ENCODE measurements at regions not wholly inside any gene's neighbourhood (a gene's known extent, or its start where the extent isn't known, plus 50 kb on each side); places are given as distances from the start of the nearest gene placed in this dataset.

GRCh38 chr4:123116412-123116811 is 194.0 kb upstream of the NUDT6 start:
- H3K4me1 Mint-ChIP-seq (ENCODE audit: low read depth) = no peaks in the 10 kb centered on the region
- no peak overlapping the region for H3K4me3 Mint-ChIP-seq
- H3K27me3 Mint-ChIP-seq = no peaks in the 10 kb centered on the region

DNA sequence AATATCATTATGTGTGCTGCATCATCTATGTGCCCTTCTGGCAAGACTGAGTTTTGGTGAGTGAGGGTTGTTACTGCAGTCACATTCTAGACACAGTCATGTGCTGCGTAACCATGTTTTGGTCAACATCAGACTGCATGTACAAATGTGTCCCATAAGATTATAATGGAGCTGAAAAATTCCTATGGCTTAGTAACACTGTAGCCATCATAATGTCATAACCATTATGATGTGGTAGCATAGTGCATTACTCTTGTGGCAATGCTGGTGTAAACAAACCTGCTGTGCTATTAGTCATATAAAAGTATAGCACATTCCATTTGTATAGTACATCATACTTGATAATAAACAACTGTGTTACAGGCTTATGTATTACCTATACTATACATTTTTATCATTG is 198.1 kb upstream of the NUDT6 start:
- no peak overlapping the region for H3K27ac Mint-ChIP-seq
- H3K9me3 Mint-ChIP-seq = no peaks in the 10 kb centered on the region
- H3K36me3 Mint-ChIP-seq (ENCODE audit: low read depth) = peaks cover 38% of the 10 kb centered on the region
- no peaks in the 10 kb centered on the region for H3K4me1 Mint-ChIP-seq (ENCODE audit: low read depth)
- H3K4me3 Mint-ChIP-seq = no peak overlapping the region
- DNase-seq = no peak
- H3K27me3 Mint-ChIP-seq = no peaks in the 10 kb centered on the region

More at GRCh38 chr4:123116412-123116811, 194.0 kb upstream of the NUDT6 start:
- no peak for DNase-seq
- Mint-ChIP-seq H3K27ac (no peak overlapping the region), H3K9me3 (peaks cover 2% of the 10 kb centered on the region), H3K36me3 (ENCODE audit: low read depth) (peaks cover 32% of the 10 kb centered on the region)

DNA sequence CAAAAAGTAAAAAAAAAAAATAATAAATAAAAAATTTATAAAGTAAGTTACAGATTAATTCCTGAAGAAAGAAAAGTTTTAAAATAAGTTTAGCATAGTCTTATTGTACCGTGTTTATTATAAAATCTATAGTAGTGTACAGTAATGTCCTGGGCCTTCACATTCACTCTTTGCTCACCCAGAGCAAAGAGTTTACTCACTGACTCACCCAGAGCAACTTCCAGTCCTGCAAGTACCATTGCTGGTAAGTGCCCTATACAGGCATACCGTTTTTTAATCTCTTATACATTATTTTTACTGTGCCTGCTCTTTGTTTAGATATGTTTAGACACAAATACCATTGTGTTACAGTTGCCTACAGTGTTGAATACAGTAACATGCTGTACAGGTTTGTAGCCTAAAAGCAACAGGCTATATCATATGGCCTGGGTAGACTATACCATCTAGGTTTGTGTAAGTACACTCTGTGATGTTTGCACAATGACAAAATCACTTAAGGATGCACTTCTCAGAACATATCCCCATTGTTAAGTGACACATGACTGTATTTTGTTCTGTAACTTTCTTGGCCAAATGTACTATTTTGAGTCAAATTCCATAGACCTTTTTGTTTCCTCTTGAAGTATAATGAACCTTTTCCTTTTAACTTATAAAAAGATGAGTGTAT is 199.0 kb upstream of the NUDT6 start:
- no peaks in the 10 kb centered on the region for H3K27me3 Mint-ChIP-seq
- H3K9me3 Mint-ChIP-seq = no peaks in the 10 kb centered on the region
- no peak overlapping the region for H3K4me3 Mint-ChIP-seq
- DNase-seq = no peak
- no peak overlapping the region for H3K27ac Mint-ChIP-seq
- H3K4me1 Mint-ChIP-seq (ENCODE audit: low read depth) = no peaks in the 10 kb centered on the region
- H3K36me3 Mint-ChIP-seq (ENCODE audit: low read depth) = peaks cover 39% of the 10 kb centered on the region

- Mint-ChIP-seq H3K9me3 (no peaks in the 10 kb centered on the region), H3K27ac (no peak overlapping the region), H3K4me3 (no peak overlapping the region), H3K4me1 (ENCODE audit: low read depth) (no peaks in the 10 kb centered on the region), H3K36me3 (ENCODE audit: low read depth) (peaks cover 32% of the 10 kb centered on the region), H3K27me3 (no peaks in the 10 kb centered on the region)
- DNase-seq = no peak
Measured at GRCh38 chr4:123125477-123125876, 203.1 kb upstream of the NUDT6 start.

DNA sequence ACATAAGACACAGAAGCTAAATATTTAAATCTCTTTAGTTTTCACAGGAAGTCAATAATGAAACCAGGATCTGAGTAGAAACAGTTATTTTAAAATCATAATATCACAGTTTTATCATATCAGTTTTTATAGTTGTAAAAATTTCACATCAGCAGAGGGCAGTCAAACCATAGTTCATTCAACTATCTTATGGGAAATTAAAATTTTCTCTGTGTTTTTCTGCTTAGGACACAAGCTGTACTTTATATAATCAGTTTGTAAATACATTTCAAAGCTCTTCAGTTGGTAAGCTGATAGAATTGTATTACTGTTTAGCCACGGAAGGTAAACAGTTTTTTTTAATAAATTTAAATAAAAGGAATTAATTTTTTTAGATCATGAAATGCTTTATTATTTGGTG is 204.8 kb upstream of the NUDT6 start:
- Mint-ChIP-seq H3K36me3 (ENCODE audit: low read depth) (peaks cover 25% of the 10 kb centered on the region), H3K9me3 (no peaks in the 10 kb centered on the region), H3K4me1 (ENCODE audit: low read depth) (no peaks in the 10 kb centered on the region), H3K27ac (no peak overlapping the region), H3K4me3 (no peak overlapping the region), H3K27me3 (no peaks in the 10 kb centered on the region)
- no peak for DNase-seq

DNA sequence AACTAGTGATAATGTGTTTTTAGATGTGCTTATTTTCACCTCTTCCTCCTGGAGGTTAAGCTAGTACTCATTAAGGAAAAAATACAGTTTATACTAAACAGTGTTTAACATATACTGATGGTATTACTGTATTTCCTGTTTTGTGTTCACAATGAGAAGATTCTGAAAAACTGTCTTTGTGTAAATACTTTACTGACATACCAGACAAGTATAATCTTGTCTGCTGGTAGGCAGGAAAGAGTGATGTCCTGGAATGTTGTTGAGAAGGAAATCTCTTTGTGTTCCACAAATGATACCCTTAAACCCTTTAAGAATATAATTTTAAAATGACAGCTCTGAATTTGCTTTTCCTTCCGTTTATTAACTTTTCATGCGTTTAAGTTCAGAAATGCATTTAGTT is 205.5 kb upstream of the NUDT6 start:
- Mint-ChIP-seq H3K36me3 (ENCODE audit: low read depth) (peaks cover 23% of the 10 kb centered on the region), H3K4me3 (no peak overlapping the region), H3K4me1 (ENCODE audit: low read depth) (no peaks in the 10 kb centered on the region), H3K27me3 (no peaks in the 10 kb centered on the region), H3K27ac (no peak overlapping the region), H3K9me3 (no peaks in the 10 kb centered on the region)
- DNase-seq = no peak

GRCh38 chr4:123133397-123134050 is 211.1 kb upstream of the NUDT6 start:
- H3K9me3 Mint-ChIP-seq = no peaks in the 10 kb centered on the region
- no peak overlapping the region for H3K4me3 Mint-ChIP-seq

DNA sequence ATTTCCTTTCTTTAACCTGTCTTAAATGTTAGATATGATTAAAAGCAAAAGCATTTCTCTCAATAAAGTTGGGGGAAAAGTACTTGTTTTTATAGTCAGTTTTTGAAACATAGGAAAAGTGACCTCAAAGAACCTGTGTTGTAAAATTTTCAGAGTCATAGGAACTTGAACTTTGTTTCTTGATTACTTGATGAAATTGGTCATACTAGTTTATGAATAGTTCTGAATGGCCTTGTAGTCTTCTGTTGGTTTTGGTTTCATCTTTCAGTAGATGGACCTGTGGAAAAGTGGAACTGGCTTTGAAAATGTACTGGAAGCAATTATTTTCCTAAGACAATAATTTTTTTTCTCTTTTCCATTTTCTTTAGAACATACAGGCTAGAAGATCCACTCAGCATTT is 222.2 kb upstream of the NUDT6 start:
- no peaks in the 10 kb centered on the region for H3K9me3 Mint-ChIP-seq

More at GRCh38 chr4:123133397-123134050, 211.1 kb upstream of the NUDT6 start:
- no peak overlapping the region for H3K27ac Mint-ChIP-seq
- H3K27me3 Mint-ChIP-seq = no peaks in the 10 kb centered on the region
- no peaks in the 10 kb centered on the region for H3K4me1 Mint-ChIP-seq (ENCODE audit: low read depth)
- H3K36me3 Mint-ChIP-seq (ENCODE audit: low read depth) = peaks cover 17% of the 10 kb centered on the region
- no peak for DNase-seq

GRCh38 chr4:123158576-123158975 is 236.2 kb upstream of the NUDT6 start:
- no peak for DNase-seq
- H3K9me3 Mint-ChIP-seq = no peaks in the 10 kb centered on the region
- H3K27me3 Mint-ChIP-seq = no peaks in the 10 kb centered on the region
- no peak overlapping the region for H3K27ac Mint-ChIP-seq
- no peaks in the 10 kb centered on the region for H3K36me3 Mint-ChIP-seq (ENCODE audit: low read depth)
- H3K4me1 Mint-ChIP-seq (ENCODE audit: low read depth) = no peaks in the 10 kb centered on the region
- H3K4me3 Mint-ChIP-seq = no peak overlapping the region

More for the DNA sequence above, 222.2 kb upstream of the NUDT6 start:
- Mint-ChIP-seq H3K4me3 (no peak overlapping the region), H3K4me1 (ENCODE audit: low read depth) (no peaks in the 10 kb centered on the region), H3K27ac (no peak overlapping the region), H3K36me3 (ENCODE audit: low read depth) (peaks cover 28% of the 10 kb centered on the region), H3K27me3 (no peaks in the 10 kb centered on the region)
- no peak for DNase-seq

- H3K27ac Mint-ChIP-seq = no peak overlapping the region
- H3K4me1 Mint-ChIP-seq (ENCODE audit: low read depth) = no peaks in the 10 kb centered on the region
- H3K27me3 Mint-ChIP-seq = no peaks in the 10 kb centered on the region
- H3K4me3 Mint-ChIP-seq = no peak overlapping the region
- no peaks in the 10 kb centered on the region for H3K36me3 Mint-ChIP-seq (ENCODE audit: low read depth)
- no peaks in the 10 kb centered on the region for H3K9me3 Mint-ChIP-seq
- no peak for DNase-seq
Measured at GRCh38 chr4:123159479-123159878, 237.1 kb upstream of the NUDT6 start.

GRCh38 chr4:123162859-123163258 is 233.7 kb upstream of the SPRY1 start:
- DNase-seq = no peak
- H3K4me1 Mint-ChIP-seq (ENCODE audit: low read depth) = no peaks in the 10 kb centered on the region
- H3K27ac Mint-ChIP-seq = no peak overlapping the region
- H3K27me3 Mint-ChIP-seq = no peaks in the 10 kb centered on the region
- H3K9me3 Mint-ChIP-seq = no peaks in the 10 kb centered on the region
- peaks cover 3% of the 10 kb centered on the region for H3K36me3 Mint-ChIP-seq (ENCODE audit: low read depth)
- H3K4me3 Mint-ChIP-seq = no peak overlapping the region

- peaks cover 3% of the 10 kb centered on the region for H3K36me3 Mint-ChIP-seq (ENCODE audit: low read depth)
- no peak for DNase-seq
- no peak overlapping the region for H3K27ac Mint-ChIP-seq
Measured at GRCh38 chr4:123163501-123163900, 233.1 kb upstream of the SPRY1 start.

DNA sequence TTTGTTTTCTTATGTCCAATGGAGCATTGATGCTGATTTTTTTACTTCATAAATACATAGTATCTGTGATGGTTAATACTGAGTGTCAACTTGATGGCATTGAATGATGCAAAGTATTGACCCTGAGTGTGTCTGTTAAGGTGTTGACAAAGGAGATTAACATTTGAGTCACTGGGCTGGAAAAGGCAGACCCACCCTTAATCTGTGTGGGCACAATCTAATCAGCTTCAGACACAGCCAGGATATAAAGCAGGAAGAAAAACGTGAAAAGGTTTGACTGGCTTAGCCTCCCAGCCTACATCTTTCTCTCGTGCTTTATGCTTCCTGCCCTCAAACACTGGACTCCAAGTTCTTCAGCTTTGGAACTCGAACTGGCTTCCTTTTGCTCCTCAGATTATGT is 230.6 kb upstream of the SPRY1 start:
- no peaks in the 10 kb centered on the region for H3K4me1 Mint-ChIP-seq (ENCODE audit: low read depth)
- DNase-seq = no peak
- no peak overlapping the region for H3K27ac Mint-ChIP-seq
- peaks cover 7% of the 10 kb centered on the region for H3K36me3 Mint-ChIP-seq (ENCODE audit: low read depth)
- H3K9me3 Mint-ChIP-seq = no peaks in the 10 kb centered on the region
- no peaks in the 10 kb centered on the region for H3K27me3 Mint-ChIP-seq
- H3K4me3 Mint-ChIP-seq = no peak overlapping the region

More at GRCh38 chr4:123163501-123163900, 233.1 kb upstream of the SPRY1 start:
- no peaks in the 10 kb centered on the region for H3K27me3 Mint-ChIP-seq
- H3K9me3 Mint-ChIP-seq = no peaks in the 10 kb centered on the region
- H3K4me3 Mint-ChIP-seq = no peak overlapping the region
- H3K4me1 Mint-ChIP-seq (ENCODE audit: low read depth) = no peaks in the 10 kb centered on the region

GRCh38 chr4:123167931-123168330 is 228.7 kb upstream of the SPRY1 start:
- no peaks in the 10 kb centered on the region for H3K27me3 Mint-ChIP-seq
- no peak overlapping the region for H3K27ac Mint-ChIP-seq
- H3K4me1 Mint-ChIP-seq (ENCODE audit: low read depth) = no peaks in the 10 kb centered on the region
- H3K4me3 Mint-ChIP-seq = no peak overlapping the region
- no peak for DNase-seq
- H3K36me3 Mint-ChIP-seq (ENCODE audit: low read depth) = peaks cover 13% of the 10 kb centered on the region
- no peaks in the 10 kb centered on the region for H3K9me3 Mint-ChIP-seq

GRCh38 chr4:123168812-123169211 is 227.8 kb upstream of the SPRY1 start:
- no peak overlapping the region for H3K27ac Mint-ChIP-seq
- no peaks in the 10 kb centered on the region for H3K9me3 Mint-ChIP-seq
- H3K4me1 Mint-ChIP-seq (ENCODE audit: low read depth) = no peaks in the 10 kb centered on the region
- no peak overlapping the region for H3K4me3 Mint-ChIP-seq
- no peaks in the 10 kb centered on the region for H3K27me3 Mint-ChIP-seq
- peaks cover 14% of the 10 kb centered on the region for H3K36me3 Mint-ChIP-seq (ENCODE audit: low read depth)
- no peak for DNase-seq
